Lung microvascular endothelial cell (primary cell): ENCODE measurements at regions not wholly inside any gene's neighbourhood (a gene's known extent, or its start where the extent isn't known, plus 50 kb on each side); places are given as distances from the start of the nearest gene placed in this dataset.

Experiments used
- DNase-seq, 2 donors: peaks; one replicate each; pipeline versions ENCODE4 v3.0.0 to v3.0.0-alpha.2; 2010; ENCODE audit warnings: low read depth in 2 of 2

DNA sequence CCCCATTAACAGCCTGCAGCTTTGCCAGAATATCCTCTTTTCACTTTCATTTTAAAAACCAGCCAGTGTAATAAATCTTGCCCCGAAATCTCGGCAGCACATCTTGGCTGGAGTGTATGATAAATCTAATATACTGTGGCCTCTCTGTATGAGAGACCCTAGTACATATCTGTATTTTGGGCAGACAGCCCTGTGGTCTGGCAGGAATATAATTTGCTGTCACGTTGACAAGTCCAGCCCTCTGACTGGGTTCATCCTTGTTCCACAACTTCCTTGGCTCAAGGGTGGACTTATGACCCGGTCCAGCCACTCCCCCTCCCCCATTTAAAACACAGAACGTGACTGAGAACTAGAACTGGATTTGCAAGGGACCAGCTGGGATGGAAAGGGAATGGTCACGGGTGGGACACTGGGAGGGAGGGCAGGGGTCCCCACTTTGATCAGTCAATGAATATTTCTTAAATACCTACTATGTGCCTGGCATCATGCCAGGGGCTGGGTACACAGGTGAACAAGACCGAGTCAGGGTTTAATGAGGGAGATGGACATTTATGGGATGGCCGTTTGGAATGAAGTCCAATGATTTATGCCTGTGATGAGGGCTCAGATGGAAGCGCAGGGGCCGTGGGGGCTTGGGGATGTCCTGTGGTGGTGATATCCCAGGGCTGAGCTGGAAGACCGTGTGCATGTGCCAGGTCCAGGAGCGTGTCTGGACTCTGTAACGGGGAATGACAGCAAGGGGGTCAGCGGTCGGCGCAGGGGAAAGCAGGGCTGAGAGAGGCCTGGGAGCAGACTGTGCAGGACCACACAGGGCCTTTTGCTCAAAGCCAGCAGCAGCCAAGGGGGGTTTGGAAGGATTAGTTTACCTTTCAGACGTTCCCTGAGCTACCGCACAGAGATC, 190.5 kb downstream of the PHETA1 start:
- DNase-seq, result no peak

DNA sequence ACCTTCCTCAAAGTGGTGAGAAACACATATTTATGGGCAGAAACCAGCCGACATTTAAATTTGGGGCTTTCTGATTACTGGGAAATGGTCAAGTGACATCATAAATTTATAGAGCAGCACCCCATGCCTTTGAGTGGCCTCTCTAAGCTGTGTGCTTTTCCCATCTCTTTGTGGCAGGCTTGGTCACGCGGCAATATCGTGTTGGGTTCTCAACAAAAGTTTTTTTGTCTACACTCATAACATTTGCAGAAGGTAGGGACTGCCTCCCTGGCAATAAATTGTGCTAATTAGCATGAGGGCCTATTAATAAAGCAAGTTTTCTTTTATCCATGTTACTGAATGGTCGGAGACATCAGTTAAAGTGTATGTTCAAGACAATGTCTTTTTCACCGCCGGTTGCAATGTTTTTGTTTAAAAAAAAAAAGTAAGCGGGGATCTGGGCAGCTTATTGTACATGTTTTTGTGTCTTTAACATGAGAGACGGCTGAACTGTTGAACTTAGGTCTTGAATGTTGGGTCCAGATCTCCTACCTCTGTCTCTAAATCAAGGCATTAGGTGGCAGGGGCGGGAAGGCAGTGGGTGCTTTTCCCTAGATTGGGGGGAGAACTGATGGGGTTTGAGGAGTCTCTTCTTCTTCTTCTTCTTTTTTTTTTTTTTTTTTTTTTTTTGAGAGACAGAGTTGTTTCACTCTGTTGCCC, 193.3 kb downstream of the PHETA1 start:
- no peak for DNase-seq

DNA sequence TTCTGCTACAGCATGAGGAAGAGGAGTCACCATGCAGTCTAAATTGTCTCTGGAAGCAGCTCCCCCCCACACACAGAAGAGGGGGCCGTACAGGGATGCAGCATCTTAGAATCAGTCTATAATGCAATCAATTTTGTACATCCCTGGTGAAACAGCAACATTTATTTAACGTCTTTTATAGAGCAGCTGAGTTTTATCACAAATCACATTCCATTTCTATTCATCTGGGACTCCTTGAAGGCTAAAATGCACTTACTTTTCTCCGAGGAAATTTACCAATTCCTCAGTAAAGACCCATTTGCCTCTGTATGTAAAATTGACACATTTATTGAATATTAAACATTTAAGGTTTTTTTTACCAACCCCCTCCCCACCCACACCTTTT, 193.9 kb downstream of the PHETA1 start:
- no peak for DNase-seq

DNA sequence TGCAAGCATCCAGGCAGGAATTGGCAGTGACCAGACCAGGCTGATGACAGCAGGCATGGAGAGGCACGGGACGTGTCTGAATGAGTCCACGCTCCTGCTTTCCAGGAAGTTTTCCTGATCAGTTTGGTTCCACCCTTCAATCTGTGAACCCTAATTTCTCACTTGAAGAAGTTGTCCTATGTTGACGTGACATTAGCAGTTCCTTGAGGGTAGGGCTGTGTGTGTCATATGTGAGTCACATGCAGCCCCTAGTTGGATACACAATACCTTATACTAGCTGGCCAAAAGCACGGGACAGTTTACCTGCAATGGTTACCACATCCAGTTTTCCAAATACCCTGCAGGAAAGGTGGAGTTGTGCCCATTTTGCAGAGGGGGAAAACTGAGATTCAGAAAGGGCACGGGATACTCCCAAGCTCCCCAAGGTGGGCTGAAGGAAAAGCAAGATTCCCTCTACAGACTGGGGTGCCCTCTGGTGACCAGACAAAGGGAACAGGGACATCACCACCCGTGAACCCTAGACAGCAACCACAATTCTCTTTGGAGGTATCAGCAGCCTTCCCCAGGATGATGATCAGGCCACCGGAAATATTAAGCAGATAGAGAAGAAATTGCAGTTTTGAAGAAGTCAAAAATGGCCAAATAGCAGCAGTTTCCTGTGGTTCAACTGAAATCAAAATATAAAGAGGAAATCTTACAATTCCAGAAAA, 194.5 kb downstream of the PHETA1 start:
- DNase-seq, result peak in 1 of 2 donors; percentile 6

GRCh38 chr12:111173836-111174235, 195.1 kb downstream of the PHETA1 start:
- no peak for DNase-seq

DNA sequence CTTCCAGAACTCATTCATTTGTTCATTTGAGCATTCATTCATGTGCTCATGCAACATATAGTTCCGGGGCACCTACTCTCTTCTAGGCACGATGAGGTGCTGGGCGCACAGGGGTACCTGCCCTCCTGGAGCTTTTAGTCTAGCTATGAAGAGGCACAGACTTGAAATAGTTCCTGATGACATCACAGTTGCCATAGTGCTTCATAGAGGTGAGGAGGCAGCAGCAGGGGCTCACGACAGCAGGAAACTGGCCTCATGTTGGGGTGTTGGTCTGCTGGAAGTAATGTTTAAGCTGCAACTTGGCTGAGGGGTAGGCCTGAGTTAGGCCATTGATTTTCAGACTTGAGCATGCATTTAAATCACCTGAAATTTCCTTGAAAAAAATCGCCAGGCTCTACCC, 195.5 kb downstream of the PHETA1 start:
- no peak for DNase-seq

- no peak for DNase-seq
These were observed 196.1 kb downstream of the PHETA1 start for GRCh38 chr12:111172786-111173185.

DNA sequence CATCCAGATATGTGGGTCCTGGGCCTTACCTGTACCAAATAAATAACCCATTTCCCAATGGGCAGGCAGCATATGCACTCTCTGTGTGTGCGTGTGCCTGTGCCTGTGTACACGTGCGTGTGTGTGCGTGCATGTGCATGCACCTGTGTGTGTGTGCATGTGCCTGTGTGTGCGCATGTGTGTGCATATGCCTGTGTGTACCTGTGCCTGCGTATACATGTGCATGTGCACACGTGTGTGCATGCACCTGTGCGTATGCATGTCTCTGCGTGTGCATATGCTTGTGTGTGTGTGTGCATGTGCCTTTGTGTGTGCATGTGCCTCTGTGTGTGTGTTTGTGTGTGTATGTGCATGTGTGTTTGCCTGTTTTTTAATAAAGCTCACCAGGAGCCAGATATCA, 197.1 kb downstream of the PHETA1 start:
- DNase-seq, result no peak

DNA sequence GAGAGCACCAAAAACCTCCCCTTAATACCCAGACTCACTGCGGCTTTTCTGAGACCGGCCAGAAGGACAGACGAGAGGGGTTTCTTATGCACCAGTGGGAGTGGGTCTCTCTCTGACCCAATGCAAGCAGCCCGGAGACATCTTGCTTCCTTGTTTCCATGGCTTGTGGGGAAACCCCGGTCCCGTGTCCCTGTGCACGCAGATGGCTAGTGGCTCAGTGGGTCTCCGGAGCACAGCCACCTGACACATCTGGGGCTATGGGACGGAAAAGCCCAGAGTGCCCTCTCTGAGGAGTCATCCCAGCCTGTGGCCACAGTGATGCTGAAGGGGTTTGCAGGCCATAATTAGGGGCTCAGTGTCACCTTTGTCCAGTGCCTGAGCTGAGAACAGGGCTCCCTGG, 197.6 kb downstream of the PHETA1 start:
- DNase-seq, result no peak

GRCh38 chr12:111170543-111170942, 198.4 kb downstream of the PHETA1 start:
- DNase-seq, result no peak

- no peak for DNase-seq
These were observed 199.4 kb downstream of the PHETA1 start for GRCh38 chr12:111169456-111169855.

DNA sequence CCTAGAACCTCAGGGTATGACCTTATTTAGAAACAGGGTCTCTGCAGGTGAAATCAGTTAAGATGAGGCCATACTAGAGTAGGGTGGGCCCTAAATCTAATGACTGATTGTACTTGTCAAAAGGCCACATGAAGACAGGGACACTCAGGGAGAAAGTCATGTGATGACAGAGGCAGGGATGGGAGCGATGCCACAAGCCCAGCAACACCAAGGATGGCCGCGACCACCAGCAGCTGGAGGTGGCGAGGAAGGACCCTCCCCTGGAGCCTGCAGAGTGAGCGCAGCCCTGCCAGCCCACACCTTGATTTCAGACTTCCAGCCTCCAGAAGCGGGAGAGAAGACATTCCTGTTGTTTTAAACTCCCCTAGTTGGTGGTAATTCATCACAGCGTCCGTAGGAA, 199.9 kb downstream of the PHETA1 start:
- DNase-seq, result no peak

GRCh38 chr12:111168009-111168900, 200.6 kb downstream of the PHETA1 start:
- DNase-seq, result no peak

- no peak for DNase-seq
These were observed 201.9 kb downstream of the PHETA1 start for GRCh38 chr12:111166779-111167540.

- no peak for DNase-seq
These were observed 203.9 kb downstream of the PHETA1 start for GRCh38 chr12:111164833-111165525.

- DNase-seq, result no peak
These were observed 205.5 kb downstream of the PHETA1 start for GRCh38 chr12:111163422-111163821.

DNA sequence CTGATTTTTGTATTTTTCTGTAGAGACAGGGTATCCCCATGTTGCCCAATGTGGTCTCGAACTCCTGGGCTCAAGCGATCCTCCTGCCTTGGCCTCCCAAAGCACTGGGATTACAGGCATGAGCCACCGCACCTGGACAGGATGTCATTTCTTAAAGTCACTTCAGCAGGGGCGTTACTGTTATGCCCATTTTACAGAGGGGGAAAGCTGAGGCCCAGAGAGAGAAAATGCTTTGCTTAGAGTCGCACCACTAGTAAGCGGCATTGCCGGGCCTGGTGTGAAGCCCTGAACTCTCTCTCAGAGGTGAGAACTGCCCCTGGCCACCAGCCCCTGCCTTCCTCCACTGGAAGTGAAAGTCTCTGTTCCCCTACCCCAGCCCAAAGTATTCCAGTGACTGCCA, 207.0 kb downstream of the PHETA1 start:
- no peak for DNase-seq

DNA sequence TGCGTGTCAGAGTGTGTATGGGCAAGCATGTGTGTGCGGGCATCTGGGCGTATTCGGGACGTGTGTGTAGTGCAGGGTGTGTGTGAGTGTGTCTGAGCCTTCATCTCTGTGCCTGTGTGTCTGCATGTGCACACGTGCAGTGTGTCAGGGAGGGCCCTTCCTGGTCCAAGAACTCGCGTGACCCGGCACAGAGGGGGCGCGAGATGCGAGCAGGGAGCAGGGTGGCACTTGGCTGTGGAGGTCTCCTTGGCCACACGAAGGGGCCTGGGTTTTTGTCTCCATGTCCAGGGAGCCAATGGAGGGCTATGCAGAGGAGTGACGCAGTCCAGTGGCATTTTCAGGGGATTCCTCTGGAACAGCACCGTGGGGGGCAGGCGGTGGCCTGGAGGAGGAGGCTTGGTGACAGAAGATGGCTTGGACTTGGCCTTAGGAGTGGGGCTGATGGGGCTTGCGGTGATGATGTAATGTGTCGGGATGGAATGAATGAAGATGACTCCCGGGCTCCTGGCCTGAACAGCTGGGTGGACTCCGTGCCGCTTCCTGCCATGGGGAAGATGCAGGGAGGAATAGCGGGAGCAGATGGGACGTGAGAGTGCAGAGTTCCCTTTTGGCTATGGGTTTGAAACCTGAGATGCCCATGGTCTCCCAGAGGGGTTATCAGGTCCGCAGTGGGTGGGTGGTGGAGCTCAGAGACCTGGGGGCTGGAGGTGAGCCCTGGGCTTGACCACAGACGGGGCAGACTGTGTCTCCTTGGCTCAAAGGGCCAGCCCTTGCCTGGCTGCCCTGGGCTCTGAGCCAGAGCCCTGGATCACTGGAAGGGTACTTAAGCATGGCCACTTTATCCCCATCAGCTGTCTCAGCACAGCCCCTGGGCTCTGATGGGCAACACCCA, 208.3 kb downstream of the PHETA1 start:
- DNase-seq, result no peak

GRCh38 chr12:111158992-111159391, 209.9 kb downstream of the PHETA1 start:
- no peak for DNase-seq
